ENCODE measurements at regions not wholly inside any gene's neighbourhood (a gene's known extent, or its start where the extent isn't known, plus 50 kb on each side); places are given as distances from the start of the nearest gene placed in this dataset.

DNA sequence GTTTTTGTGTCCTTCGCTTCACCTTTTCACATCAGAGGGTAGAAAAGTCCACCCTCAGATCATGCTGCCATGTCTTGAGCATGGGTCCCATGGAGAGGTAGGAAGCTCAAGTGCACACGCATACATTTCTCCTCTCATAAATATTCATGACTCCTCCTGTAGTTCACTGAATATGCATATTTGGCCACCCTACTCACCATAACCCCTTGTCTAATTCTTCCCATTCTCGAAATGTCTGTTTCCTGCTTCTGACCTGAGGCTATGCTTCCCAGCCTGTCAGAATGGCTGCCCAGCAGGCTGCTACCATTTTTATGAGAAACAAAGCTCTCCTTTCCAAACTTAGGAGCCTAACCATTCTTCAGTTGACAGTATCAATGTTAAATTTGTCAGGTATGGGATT is 86.5 kb downstream of the ADRA2C start:
- TF ChIP-seq, protein P1, sequence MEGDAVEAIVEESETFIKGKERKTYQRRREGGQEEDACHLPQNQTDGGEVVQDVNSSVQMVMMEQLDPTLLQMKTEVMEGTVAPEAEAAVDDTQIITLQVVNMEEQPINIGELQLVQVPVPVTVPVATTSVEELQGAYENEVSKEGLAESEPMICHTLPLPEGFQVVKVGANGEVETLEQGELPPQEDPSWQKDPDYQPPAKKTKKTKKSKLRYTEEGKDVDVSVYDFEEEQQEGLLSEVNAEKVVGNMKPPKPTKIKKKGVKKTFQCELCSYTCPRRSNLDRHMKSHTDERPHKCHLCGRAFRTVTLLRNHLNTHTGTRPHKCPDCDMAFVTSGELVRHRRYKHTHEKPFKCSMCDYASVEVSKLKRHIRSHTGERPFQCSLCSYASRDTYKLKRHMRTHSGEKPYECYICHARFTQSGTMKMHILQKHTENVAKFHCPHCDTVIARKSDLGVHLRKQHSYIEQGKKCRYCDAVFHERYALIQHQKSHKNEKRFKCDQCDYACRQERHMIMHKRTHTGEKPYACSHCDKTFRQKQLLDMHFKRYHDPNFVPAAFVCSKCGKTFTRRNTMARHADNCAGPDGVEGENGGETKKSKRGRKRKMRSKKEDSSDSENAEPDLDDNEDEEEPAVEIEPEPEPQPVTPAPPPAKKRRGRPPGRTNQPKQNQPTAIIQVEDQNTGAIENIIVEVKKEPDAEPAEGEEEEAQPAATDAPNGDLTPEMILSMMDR (IDR thresholded peaks at IDR 0.05; ENCODE audit: insufficient read depth, low read length, poor library complexity, severe bottlenecking) = no peak
- no peak for TF ChIP-seq EZH2phosphoT487 (conservative IDR thresholded peaks at IDR 0.05; ENCODE audit: low read length)
